K562 (cell line): ENCODE measurements at regions not wholly inside any gene's neighbourhood (a gene's known extent, or its start where the extent isn't known, plus 50 kb on each side); places are given as distances from the start of the nearest gene placed in this dataset.

ENCODE experiments used
- ESRRA ChIP-seq: fragments of 450-650 bp; IDR thresholded peaks from 2 replicates; pipeline ENCODE4 v1.6.1; 2014; ENCODE audit warnings: low read depth, mild to moderate bottlenecking, moderate library complexity, borderline replicate concordance
- HMG20A ChIP-seq: fragments of 450-650 bp; formaldehyde crosslinking; conservative IDR thresholded peaks from 2 replicates; pipeline ENCODE4 v1.4.0; 2020; ENCODE audit warnings: mild to moderate bottlenecking, mixed read lengths
- ZNF79 ChIP-seq: fragments of 250-450 bp; sonication (Bioruptor Pico); IDR thresholded peaks from 2 replicates; pipeline ENCODE4 v1.4.0; 2020; ENCODE audit warnings: low read depth, mild to moderate bottlenecking, moderate library complexity
- TF ChIP-seq, protein P1 (sequence below): fragments of 250-450 bp; sonication (Bioruptor Pico); IDR thresholded peaks from 2 replicates; pipeline ENCODE4 v1.5.0; 2021; ENCODE audit warnings: mild to moderate bottlenecking, borderline replicate concordance
- TF ChIP-seq, protein P2 (sequence below), 3 experiments: fragments of 200-800 bp in 1 of 3; sonication (Bioruptor generic) in 1 of 3; sonication (generic) in 1 of 3; formaldehyde crosslinking in 1 of 3; IDR thresholded peaks; 2 replicates each; pipeline versions ENCODE4 v1.6.1 to v1.8.0; 2016 to 2022; ENCODE audit warnings: mild to moderate bottlenecking in 2 of 3, missing compliant biosample characterization in 2 of 3, missing genetic modification characterization in 2 of 3, missing genetic modification reagents in 1 of 3
- TF ChIP-seq, protein P3 (sequence below): fragments of 450-650 bp; IDR thresholded peaks from 2 replicates; pipeline ENCODE4 v1.7.1; 2018; ENCODE audit warnings: mild to moderate bottlenecking, low read depth; ENCODE audit not compliant: partially characterized antibody

DNA sequence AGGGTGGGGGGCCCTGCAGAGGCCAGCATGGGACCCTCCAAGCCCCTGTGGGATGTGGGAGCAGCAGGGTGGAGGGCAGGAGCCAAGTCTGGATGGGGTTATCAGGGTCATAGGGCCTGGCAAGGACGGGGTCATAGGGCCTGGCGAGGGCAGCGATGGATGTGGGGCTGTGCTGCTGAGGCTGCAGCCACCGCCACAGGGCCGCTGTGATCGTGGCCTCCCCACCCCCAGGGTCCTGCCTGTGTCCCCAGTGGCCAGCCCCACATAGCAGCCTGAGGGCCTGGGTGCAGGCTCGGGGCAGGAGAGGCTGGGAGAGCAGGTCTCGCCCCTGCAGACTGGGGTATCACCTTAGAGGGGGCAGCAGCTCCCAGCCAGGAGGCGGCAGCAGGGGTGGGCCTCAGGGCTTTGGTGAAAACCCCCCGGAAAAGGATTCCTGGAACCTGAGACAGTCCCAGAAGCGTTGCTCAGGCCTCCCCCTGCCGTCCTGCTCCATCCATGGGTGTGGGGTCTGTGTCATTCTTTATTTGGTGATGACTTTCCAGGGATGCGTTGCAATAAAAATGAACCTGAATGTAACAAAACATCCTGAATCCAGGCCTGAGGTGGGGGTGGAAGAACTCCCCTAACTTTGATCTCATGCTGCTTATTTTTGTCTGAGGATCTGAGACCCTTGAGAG is 107.3 kb upstream of the SHH start (continued):
- TF ChIP-seq, protein P1, sequence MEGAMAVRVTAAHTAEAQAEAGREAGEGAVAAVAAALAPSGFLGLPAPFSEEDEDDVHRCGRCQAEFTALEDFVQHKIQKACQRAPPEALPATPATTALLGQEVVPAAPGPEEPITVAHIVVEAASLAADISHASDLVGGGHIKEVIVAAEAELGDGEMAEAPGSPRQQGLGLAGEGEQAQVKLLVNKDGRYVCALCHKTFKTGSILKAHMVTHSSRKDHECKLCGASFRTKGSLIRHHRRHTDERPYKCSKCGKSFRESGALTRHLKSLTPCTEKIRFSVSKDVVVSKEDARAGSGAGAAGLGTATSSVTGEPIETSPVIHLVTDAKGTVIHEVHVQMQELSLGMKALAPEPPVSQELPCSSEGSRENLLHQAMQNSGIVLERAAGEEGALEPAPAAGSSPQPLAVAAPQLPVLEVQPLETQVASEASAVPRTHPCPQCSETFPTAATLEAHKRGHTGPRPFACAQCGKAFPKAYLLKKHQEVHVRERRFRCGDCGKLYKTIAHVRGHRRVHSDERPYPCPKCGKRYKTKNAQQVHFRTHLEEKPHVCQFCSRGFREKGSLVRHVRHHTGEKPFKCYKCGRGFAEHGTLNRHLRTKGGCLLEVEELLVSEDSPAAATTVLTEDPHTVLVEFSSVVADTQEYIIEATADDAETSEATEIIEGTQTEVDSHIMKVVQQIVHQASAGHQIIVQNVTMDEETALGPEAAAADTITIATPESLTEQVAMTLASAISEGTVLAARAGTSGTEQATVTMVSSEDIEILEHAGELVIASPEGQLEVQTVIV (CRISPR knock-in tag), result no peak
- TF ChIP-seq, protein P2, sequence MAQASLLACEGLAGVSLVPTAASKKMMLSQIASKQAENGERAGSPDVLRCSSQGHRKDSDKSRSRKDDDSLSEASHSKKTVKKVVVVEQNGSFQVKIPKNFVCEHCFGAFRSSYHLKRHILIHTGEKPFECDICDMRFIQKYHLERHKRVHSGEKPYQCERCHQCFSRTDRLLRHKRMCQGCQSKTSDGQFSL (CRISPR knock-in tag; IDR thresholded peaks at IDR 0.05), result no peak
- TF ChIP-seq, protein P2 (tag; IDR thresholded peaks at IDR 0.05), result no peak
- TF ChIP-seq HMG20A (no peak), ESRRA (no peak), ZNF79 (no peak)
- TF ChIP-seq, protein P3, sequence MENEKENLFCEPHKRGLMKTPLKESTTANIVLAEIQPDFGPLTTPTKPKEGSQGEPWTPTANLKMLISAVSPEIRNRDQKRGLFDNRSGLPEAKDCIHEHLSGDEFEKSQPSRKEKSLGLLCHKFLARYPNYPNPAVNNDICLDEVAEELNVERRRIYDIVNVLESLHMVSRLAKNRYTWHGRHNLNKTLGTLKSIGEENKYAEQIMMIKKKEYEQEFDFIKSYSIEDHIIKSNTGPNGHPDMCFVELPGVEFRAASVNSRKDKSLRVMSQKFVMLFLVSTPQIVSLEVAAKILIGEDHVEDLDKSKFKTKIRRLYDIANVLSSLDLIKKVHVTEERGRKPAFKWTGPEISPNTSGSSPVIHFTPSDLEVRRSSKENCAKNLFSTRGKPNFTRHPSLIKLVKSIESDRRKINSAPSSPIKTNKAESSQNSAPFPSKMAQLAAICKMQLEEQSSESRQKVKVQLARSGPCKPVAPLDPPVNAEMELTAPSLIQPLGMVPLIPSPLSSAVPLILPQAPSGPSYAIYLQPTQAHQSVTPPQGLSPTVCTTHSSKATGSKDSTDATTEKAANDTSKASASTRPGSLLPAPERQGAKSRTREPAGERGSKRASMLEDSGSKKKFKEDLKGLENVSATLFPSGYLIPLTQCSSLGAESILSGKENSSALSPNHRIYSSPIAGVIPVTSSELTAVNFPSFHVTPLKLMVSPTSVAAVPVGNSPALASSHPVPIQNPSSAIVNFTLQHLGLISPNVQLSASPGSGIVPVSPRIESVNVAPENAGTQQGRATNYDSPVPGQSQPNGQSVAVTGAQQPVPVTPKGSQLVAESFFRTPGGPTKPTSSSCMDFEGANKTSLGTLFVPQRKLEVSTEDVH, result no peak
